Tibial artery (tissue), 4 donors: ENCODE measurements at regions not wholly inside any gene's neighbourhood (a gene's known extent, or its start where the extent isn't known, plus 50 kb on each side); places are given as distances from the start of the nearest gene placed in this dataset.

Experiments
- DNase-seq, 2 donors: peaks; one replicate each; pipeline ENCODE4 v3.0.0-alpha.2; 2019
- H3K27ac ChIP-seq, 2 donors: fragments of 200-600 bp; sonication (generic) in 1 of 2; 1 replicate in 1 of 2; 2 replicates in 1 of 2; pipeline ENCODE4 v1.5.1; 2018 to 2019; ENCODE audit warnings: mild to moderate bottlenecking in 1 of 2
- H3K27me3 ChIP-seq, 2 donors: fragments of 200-600 bp; sonication (generic) in 1 of 2; one replicate each; pipeline versions ENCODE4 v1.5.1 to v1.6.0; 2016 to 2019
- H3K36me3 ChIP-seq, 3 donors: fragments of 200-600 bp; sonication (generic) in 2 of 3; one replicate each; pipeline ENCODE4 v1.5.1; 2016 to 2019; ENCODE audit warnings: mild to moderate bottlenecking in 2 of 3
- H3K4me1 ChIP-seq, 4 donors: fragments of 200-600 bp; sonication (generic) in 2 of 4; 1 replicate in 3 of 4; 2 replicates in 1 of 4; pipeline ENCODE4 v1.5.1; 2016 to 2019
- H3K4me3 ChIP-seq, 2 donors: fragments of 200-600 bp; sonication (generic) in 1 of 2; 1 replicate in 1 of 2; 2 replicates in 1 of 2; pipeline ENCODE4 v1.5.1; 2018 to 2019; ENCODE audit warnings: mild to moderate bottlenecking in 2 of 2
- H3K9me3 ChIP-seq, 3 donors: fragments of 200-600 bp; sonication (generic) in 1 of 3; one replicate each; pipeline ENCODE4 v1.5.1; 2016 to 2019
- CTCF ChIP-seq, 2 experiments: fragments of 200-600 bp in 1 of 2; fragments of 450-650 bp in 1 of 2; IDR thresholded peaks; one replicate each; pipeline ENCODE4 v1.5.1; 2017 to 2019; ENCODE audit warnings: antibody characterized with exemption in 2 of 2, mild to moderate bottlenecking in 1 of 2, moderate library complexity in 1 of 2
- intact Hi-C: fragments of 100-400 bp; cut with DNase I; formaldehyde crosslinking; loops from one replicate; pipeline ENCODE4 v1.15.0; 2023; ENCODE audit warnings: low total_unique reads

GRCh38 chr9:97747201-97747965, 50.2 kb upstream of the XPA start:
- H3K27me3 ChIP-seq = no peaks in the 10 kb centered on the region
- intact Hi-C loops = no loop called here
- H3K36me3 ChIP-seq = no peaks in the 10 kb centered on the region
- H3K9me3 ChIP-seq = peaks cover 0 to 4% (median 4%) of the 10 kb centered on the region in 3 donors
- no peak overlapping the region for H3K4me3 ChIP-seq
- no peaks in the 10 kb centered on the region for H3K4me1 ChIP-seq
- no peak overlapping the region for H3K27ac ChIP-seq
- TF ChIP-seq CTCF (IDR thresholded peaks at IDR 0.05) = no peak
- no peak for DNase-seq

- no peaks in the 10 kb centered on the region for H3K36me3 ChIP-seq
- no peak overlapping the region for H3K4me3 ChIP-seq
- H3K9me3 ChIP-seq = no peaks in the 10 kb centered on the region
- no peaks in the 10 kb centered on the region for H3K27me3 ChIP-seq
- no peaks in the 10 kb centered on the region for H3K4me1 ChIP-seq
- intact Hi-C loops = no loop called here
- H3K27ac ChIP-seq = no peak overlapping the region
- TF ChIP-seq CTCF (IDR thresholded peaks at IDR 0.05) = no peak
- DNase-seq = no peak
Observed at GRCh38 chr9:97748525-97748924, 51.4 kb upstream of the XPA start.

DNA sequence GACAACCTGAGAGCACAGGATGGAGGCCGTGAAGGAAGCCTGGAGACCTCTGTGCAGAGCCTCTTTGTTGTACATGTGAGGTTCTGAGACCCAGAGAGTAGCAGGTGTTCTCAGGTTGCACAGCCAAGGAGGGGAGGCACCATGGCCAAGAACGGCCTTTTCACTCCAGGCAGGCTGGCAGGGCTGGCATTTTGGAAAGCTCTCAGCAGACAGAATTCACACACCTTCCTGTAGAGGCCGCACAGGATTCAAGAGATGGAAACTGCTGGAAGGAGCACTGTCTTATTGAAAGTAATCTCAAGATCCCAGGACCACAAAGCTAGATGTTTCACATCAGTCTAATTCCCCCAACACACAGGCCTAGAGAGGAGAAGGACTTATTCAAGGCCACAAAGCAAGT, 52.8 kb upstream of the XPA start:
- no peaks in the 10 kb centered on the region for H3K4me1 ChIP-seq
- H3K27me3 ChIP-seq = no peaks in the 10 kb centered on the region
- no peak for TF ChIP-seq CTCF (IDR thresholded peaks at IDR 0.05)
- intact Hi-C loops = no loop called here
- no peaks in the 10 kb centered on the region for H3K9me3 ChIP-seq
- H3K4me3 ChIP-seq = no peak overlapping the region
- H3K36me3 ChIP-seq = no peaks in the 10 kb centered on the region
- H3K27ac ChIP-seq = no peak overlapping the region
- no peak for DNase-seq

DNA sequence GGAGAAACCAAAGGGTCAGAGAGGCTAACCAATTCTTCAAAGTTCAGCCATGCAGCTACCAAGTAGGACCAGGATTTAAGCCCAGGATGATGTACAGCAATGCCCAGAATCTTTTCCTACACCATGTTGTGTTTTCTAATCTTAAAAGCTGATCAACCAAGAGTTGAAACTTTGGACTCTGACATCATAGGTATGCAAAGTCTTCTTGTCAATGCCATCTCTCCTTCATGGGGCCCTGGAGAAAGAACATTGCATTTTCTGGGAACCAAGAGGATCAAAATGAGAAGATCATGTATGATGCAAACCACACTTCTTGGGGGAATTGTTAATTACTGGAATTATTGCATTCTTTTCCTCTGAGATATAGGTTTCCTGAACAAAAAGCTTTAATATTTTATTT, 54.4 kb upstream of the XPA start:
- H3K9me3 ChIP-seq = peaks cover 0 to 8% (median 0%) of the 10 kb centered on the region in 3 donors
- no peak for TF ChIP-seq CTCF (IDR thresholded peaks at IDR 0.05)
- no peak overlapping the region for H3K4me3 ChIP-seq
- intact Hi-C loops = no loop called here
- DNase-seq = no peak
- H3K27ac ChIP-seq = no peak overlapping the region
- no peaks in the 10 kb centered on the region for H3K27me3 ChIP-seq
- no peaks in the 10 kb centered on the region for H3K4me1 ChIP-seq
- H3K36me3 ChIP-seq = no peaks in the 10 kb centered on the region

DNA sequence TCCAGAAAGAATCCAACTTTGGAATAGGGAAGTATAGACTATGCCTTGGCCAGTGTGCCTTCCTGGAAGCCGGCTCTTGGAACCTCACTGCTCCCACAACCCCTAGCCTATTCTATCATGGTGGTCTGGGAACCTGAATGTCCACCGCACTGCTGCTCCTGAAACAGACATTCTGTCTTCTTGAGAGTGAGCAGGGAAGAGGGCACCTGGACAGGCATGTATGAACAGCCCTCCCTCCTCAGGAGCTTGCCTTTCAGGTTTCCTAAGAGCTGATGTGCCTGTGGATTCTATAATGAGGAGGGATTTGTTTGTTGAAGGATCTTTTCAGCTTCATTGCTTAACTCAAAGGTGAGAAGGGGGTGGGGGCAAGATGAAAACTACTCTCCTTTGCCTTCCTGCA, 55.1 kb upstream of the XPA start:
- Histone ChIP-seq H3K4me1 (no peaks in the 10 kb centered on the region), H3K36me3 (no peaks in the 10 kb centered on the region), H3K4me3 (no peak overlapping the region), H3K27ac (no peak overlapping the region), H3K27me3 (no peaks in the 10 kb centered on the region), H3K9me3 (peaks cover 0 to 8% (median 0%) of the 10 kb centered on the region in 3 donors)
- no peak for DNase-seq
- TF ChIP-seq CTCF (IDR thresholded peaks at IDR 0.05) = no peak
- intact Hi-C loops = no loop called here
